Esophagus muscularis mucosa (tissue), 4 donors: ENCODE measurements at regions not wholly inside any gene's neighbourhood (a gene's known extent, or its start where the extent isn't known, plus 50 kb on each side); places are given as distances from the start of the nearest gene placed in this dataset.

Experiments
- DNase-seq: peaks from one replicate; pipeline ENCODE4 v3.0.0-alpha.2; 2017; ENCODE audit errors: extremely low spot score
- H3K27ac ChIP-seq, 4 donors: fragments of 200-600 bp; sonication (generic); replicated peaks in 1 of 4; 1 replicate in 3 of 4; 2 replicates in 1 of 4; pipeline ENCODE4 v1.5.1; 2016 to 2019; ENCODE audit warnings: mild to moderate bottlenecking in 1 of 4
- H3K27me3 ChIP-seq, 4 donors: fragments of 200-600 bp; sonication (generic); one replicate each; pipeline versions ENCODE4 v1.5.1 to v1.6.0; 2016 to 2019
- H3K36me3 ChIP-seq, 4 donors: fragments of 200-600 bp; sonication (generic); one replicate each; pipeline ENCODE4 v1.5.1; 2016 to 2019
- H3K4me1 ChIP-seq, 4 donors: fragments of 200-600 bp; sonication (generic); one replicate each; pipeline ENCODE4 v1.5.1; 2016 to 2019
- H3K4me3 ChIP-seq, 4 donors: fragments of 200-600 bp; sonication (generic); 1 replicate in 2 of 4; 2 replicates in 2 of 4; pipeline ENCODE4 v1.5.1; 2016 to 2019; ENCODE audit warnings: mild to moderate bottlenecking in 4 of 4, moderate library complexity in 1 of 4
- H3K9me3 ChIP-seq, 4 donors: fragments of 200-600 bp; sonication (generic); 1 replicate in 3 of 4; 2 replicates in 1 of 4; pipeline ENCODE4 v1.5.1; 2016 to 2019
- CTCF ChIP-seq, 3 experiments: fragments of 200-600 bp in 2 of 3; fragments of 450-650 bp in 1 of 3; sonication (generic) in 2 of 3; IDR thresholded peaks; one replicate each; pipeline ENCODE4 v1.5.1; 2017 to 2019; ENCODE audit warnings: antibody characterized with exemption in 3 of 3, mild to moderate bottlenecking in 2 of 3, moderate library complexity in 1 of 3
- EP300 ChIP-seq: sonication (generic); formaldehyde crosslinking; IDR thresholded peaks from one replicate; pipeline ENCODE4 v1.6.1; 2017; ENCODE audit warnings: antibody characterized with exemption
- POLR2A ChIP-seq: fragments of 450-650 bp; IDR thresholded peaks from one replicate; pipeline ENCODE4 v1.6.1; 2017; ENCODE audit warnings: antibody characterized with exemption, moderate library complexity, mild to moderate bottlenecking, low read depth
- POLR2AphosphoS5 ChIP-seq, 2 donors: sonication (generic); formaldehyde crosslinking; IDR thresholded peaks; one replicate each; pipeline ENCODE4 v1.6.1; 2017; ENCODE audit warnings: antibody characterized with exemption in 2 of 2
- WGBS: methylation state at CpG from one replicate; pipeline ENCODE4 v1.1.5; 2018; 5-methylcytosine and 5-hydroxymethylcytosine counted together
- intact Hi-C: fragments of 100-400 bp; cut with DNase I; formaldehyde crosslinking; loops from one replicate; pipeline ENCODE4 v1.15.1; 2023

GRCh38 chr1:239997160-239997514 is 94.5 kb upstream of the FMN2 start:
- Histone ChIP-seq H3K4me3 (no peak overlapping the region), H3K27me3 (peaks cover 8 to 72% (median 32%) of the 10 kb centered on the region in 4 donors), H3K4me1 (peaks cover 6 to 12% (median 10%) of the 10 kb centered on the region in 4 donors), H3K27ac (no peak overlapping the region), H3K9me3 (no peaks in the 10 kb centered on the region), H3K36me3 (no peaks in the 10 kb centered on the region)
- no peak for DNase-seq
- WGBS = 79% methylated on average over 6 of the region's 6 CpGs
- intact Hi-C loops = no loop called here
- TF ChIP-seq POLR2A (no peak), POLR2AphosphoS5 (IDR thresholded peaks at IDR 0.05) (no peak), CTCF (IDR thresholded peaks at IDR 0.05) (no peak)

- Histone ChIP-seq H3K4me1 (peaks cover 6 to 12% (median 10%) of the 10 kb centered on the region in 4 donors), H3K36me3 (no peaks in the 10 kb centered on the region), H3K27me3 (peaks cover 8 to 75% (median 32%) of the 10 kb centered on the region in 4 donors), H3K27ac (no peak overlapping the region), H3K9me3 (no peaks in the 10 kb centered on the region), H3K4me3 (peak overlapping the region; percentile 39 to 54 (median 42))
- WGBS = 8% methylated on average over 54 of the region's 104 CpGs
- intact Hi-C loops = no loop called here
- DNase-seq = peak; percentile 85
- TF ChIP-seq POLR2A = no peak
- peak in 1 of 3 experiments; percentile 14 for TF ChIP-seq CTCF (IDR thresholded peaks at IDR 0.05)
These were observed 94.0 kb upstream of the FMN2 start for GRCh38 chr1:239997515-239998311.

GRCh38 chr1:239998312-239998649 is 93.4 kb upstream of the FMN2 start:
- Histone ChIP-seq H3K9me3 (no peaks in the 10 kb centered on the region), H3K4me1 (peaks cover 6 to 12% (median 10%) of the 10 kb centered on the region in 4 donors), H3K36me3 (no peaks in the 10 kb centered on the region), H3K27me3 (peaks cover 8 to 78% (median 32%) of the 10 kb centered on the region in 4 donors), H3K4me3 (peak overlapping the region; percentile 39 to 54 (median 42)), H3K27ac (no peak overlapping the region)
- no peak for DNase-seq
- WGBS = 29% methylated on average over 3 of the region's 3 CpGs
- intact Hi-C loops = no loop called here
- TF ChIP-seq POLR2AphosphoS5 (IDR thresholded peaks at IDR 0.05) (no peak), POLR2A (no peak), EP300 (no peak), CTCF (IDR thresholded peaks at IDR 0.05) (no peak)

GRCh38 chr1:239999170-239999569 is 92.5 kb upstream of the FMN2 start:
- intact Hi-C loops = no loop called here
- H3K36me3 ChIP-seq = no peaks in the 10 kb centered on the region
- no peak overlapping the region for H3K27ac ChIP-seq
- H3K9me3 ChIP-seq = no peaks in the 10 kb centered on the region
- no peak overlapping the region for H3K4me3 ChIP-seq
- 84% methylated on average over 2 of the region's 2 CpGs for WGBS
- peaks cover 8 to 80% (median 32%) of the 10 kb centered on the region in 4 donors for H3K27me3 ChIP-seq
- no peak for TF ChIP-seq POLR2A
- TF ChIP-seq CTCF (IDR thresholded peaks at IDR 0.05) = no peak
- no peak for TF ChIP-seq EP300
- no peak for TF ChIP-seq POLR2AphosphoS5 (IDR thresholded peaks at IDR 0.05)
- peaks cover 6 to 12% (median 10%) of the 10 kb centered on the region in 4 donors for H3K4me1 ChIP-seq
- no peak for DNase-seq

GRCh38 chr1:240000634-240001033 is 91.0 kb upstream of the FMN2 start:
- H3K27me3 ChIP-seq = peaks cover 8 to 83% (median 32%) of the 10 kb centered on the region in 4 donors
- intact Hi-C loops = no loop called here
- WGBS = 87% methylated on average over 4 of the region's 4 CpGs
- no peaks in the 10 kb centered on the region for H3K9me3 ChIP-seq
- peaks cover 6 to 12% (median 10%) of the 10 kb centered on the region in 4 donors for H3K4me1 ChIP-seq
- H3K4me3 ChIP-seq = no peak overlapping the region
- H3K36me3 ChIP-seq = no peaks in the 10 kb centered on the region
- no peak overlapping the region for H3K27ac ChIP-seq
- no peak for TF ChIP-seq CTCF (IDR thresholded peaks at IDR 0.05)
- no peak for TF ChIP-seq POLR2AphosphoS5 (IDR thresholded peaks at IDR 0.05)
- DNase-seq = no peak
